CD4-positive, alpha-beta T cell treated with Interferon alpha-2 for 1 hour (primary cell): ENCODE measurements at regions not wholly inside any gene's neighbourhood (a gene's known extent, or its start where the extent isn't known, plus 50 kb on each side); places are given as distances from the start of the nearest gene placed in this dataset.

Experiments used
- DNase-seq, 2 donors: peaks; one replicate each; pipeline ENCODE4 v3.0.0-alpha.2; 2020 to 2022

GRCh38 chr1:228850141-228851100 lies 115.1 kb downstream of the RHOU start:
- no peak for DNase-seq

- DNase-seq: no peak
Measured at GRCh38 chr1:228851193-228851592, 115.9 kb downstream of the RHOU start.

- no peak for DNase-seq
Measured at GRCh38 chr1:228851618-228852017, 116.3 kb downstream of the RHOU start.

- no peak for DNase-seq
Measured at GRCh38 chr1:228852024-228852423, 116.7 kb downstream of the RHOU start.

GRCh38 chr1:228852511-228853088 lies 117.3 kb downstream of the RHOU start:
- no peak for DNase-seq

GRCh38 chr1:228853191-228853590 lies 117.9 kb downstream of the RHOU start:
- no peak for DNase-seq

GRCh38 chr1:228853637-228854036 lies 118.4 kb downstream of the RHOU start:
- no peak for DNase-seq

- DNase-seq: no peak
Measured at GRCh38 chr1:228854907-228855306, 119.6 kb downstream of the RHOU start.

GRCh38 chr1:228857611-228858010 lies 122.3 kb downstream of the RHOU start:
- no peak for DNase-seq

- DNase-seq: no peak
Measured at GRCh38 chr1:228860911-228861831, 125.9 kb downstream of the RHOU start.

GRCh38 chr1:228861832-228862180 lies 126.5 kb downstream of the RHOU start:
- no peak for DNase-seq

GRCh38 chr1:228862542-228863505 lies 127.5 kb downstream of the RHOU start:
- no peak for DNase-seq

GRCh38 chr1:228863776-228864175 lies 128.5 kb downstream of the RHOU start:
- DNase-seq: no peak

GRCh38 chr1:228865627-228866330 lies 130.5 kb downstream of the RHOU start:
- no peak for DNase-seq

GRCh38 chr1:228866468-228866867 lies 131.2 kb downstream of the RHOU start:
- DNase-seq: no peak

- DNase-seq: no peak
Measured at GRCh38 chr1:228867108-228867950, 132.1 kb downstream of the RHOU start.

- no peak for DNase-seq
Measured at GRCh38 chr1:228867951-228868730, 132.9 kb downstream of the RHOU start.

- no peak for DNase-seq
Measured at GRCh38 chr1:228868731-228869024, 133.4 kb downstream of the RHOU start.

- no peak for DNase-seq
Measured at GRCh38 chr1:228869312-228869824, 134.1 kb downstream of the RHOU start.
